ENCODE measurements at regions not wholly inside any gene's neighbourhood (a gene's known extent, or its start where the extent isn't known, plus 50 kb on each side); places are given as distances from the start of the nearest gene placed in this dataset.

DNA sequence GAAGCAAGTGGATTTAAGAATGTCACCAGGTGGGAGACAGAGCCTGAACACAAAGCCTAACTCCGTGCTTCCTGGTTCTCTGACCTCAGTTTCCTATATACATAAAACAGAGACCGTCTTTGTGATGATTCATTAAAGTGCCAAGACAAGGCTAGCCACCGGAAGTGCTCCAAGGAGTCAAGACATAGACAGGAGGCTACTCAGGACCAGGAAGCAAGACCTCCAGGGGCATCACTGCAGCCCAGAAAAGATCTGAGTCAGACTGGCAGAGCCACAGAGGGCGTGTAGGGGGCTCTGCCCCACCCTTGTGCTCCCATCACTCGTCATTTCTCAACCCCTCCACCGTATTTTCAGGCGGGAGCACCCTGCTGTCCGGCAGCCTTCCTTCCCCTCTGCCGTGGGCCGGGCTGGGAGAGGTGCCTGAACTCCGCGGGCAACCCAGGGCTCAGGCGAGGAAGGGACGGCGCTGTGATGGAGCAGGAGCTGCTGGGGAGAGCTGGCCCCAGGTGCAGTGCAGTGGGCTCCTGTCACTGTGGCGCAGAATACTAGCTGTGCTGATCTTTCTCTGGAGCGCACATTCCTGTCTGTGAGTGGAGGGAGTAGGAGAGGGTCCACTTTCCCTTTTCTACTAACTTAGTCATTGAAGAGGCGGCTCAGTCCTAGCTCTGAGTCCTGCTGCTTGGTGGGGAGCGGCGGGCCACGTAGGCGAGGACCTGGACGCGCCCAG, 134.7 kb upstream of the GPR12 start:
- DNase-seq (ENCODE audit: low read depth), result no peak
- CTCF ChIA-PET, result interaction anchor here (1.4 kb wide), 1 partner anchor 22 kb away, joined by 3 read pairs; no protein-coding TSS in a partner anchor
- no peak for TF ChIP-seq CTCF (IDR thresholded peaks at IDR 0.05; ENCODE audit: insufficient read depth, low read depth, low read length)

DNA sequence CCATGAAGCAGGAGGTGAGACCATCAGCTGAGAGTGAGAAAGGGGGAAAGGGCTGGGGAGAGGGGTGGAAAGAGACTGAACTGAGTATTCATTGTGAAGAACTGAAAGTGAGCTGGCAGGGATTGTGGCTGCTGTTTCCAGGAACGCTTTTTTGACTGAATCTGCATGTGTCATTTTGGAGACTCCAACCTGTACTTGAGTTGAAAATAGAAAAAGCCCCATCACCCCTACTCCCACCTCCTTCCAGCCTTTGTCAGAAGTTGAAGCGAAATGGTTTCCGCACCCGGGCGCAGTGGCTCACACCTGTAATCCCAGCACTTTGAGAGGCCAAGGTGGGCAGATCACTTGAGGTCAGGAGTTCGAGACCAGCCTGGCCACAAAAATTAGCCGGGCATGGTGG, 128.0 kb upstream of the GPR12 start:
- CTCF ChIA-PET, result interaction anchor here (2.5 kb wide), 1 partner anchor 16 kb away, joined by 11 read pairs; no protein-coding TSS in a partner anchor
- no peak for TF ChIP-seq CTCF (IDR thresholded peaks at IDR 0.05; ENCODE audit: insufficient read depth, low read depth, low read length)
- DNase-seq (ENCODE audit: low read depth), result no peak
- Histone ChIP-seq H3K27me3 (ENCODE audit: control insufficient read depth, insufficient read depth, low read length) (peaks cover 4% of the 10 kb centered on the region), H3K36me3 (ENCODE audit: control insufficient read depth, insufficient read depth, low read length) (no peaks in the 10 kb centered on the region), H3K4me3 (ENCODE audit: low read depth, low read length) (no peak overlapping the region)
- POLR2A ChIA-PET, result no interaction called here

More for the DNA sequence above, 134.7 kb upstream of the GPR12 start:
- Histone ChIP-seq H3K4me3 (ENCODE audit: low read depth, low read length) (no peak overlapping the region), H3K36me3 (ENCODE audit: control insufficient read depth, insufficient read depth, low read length) (no peaks in the 10 kb centered on the region), H3K27me3 (ENCODE audit: control insufficient read depth, insufficient read depth, low read length) (peaks cover 1% of the 10 kb centered on the region; the same call in 1 of the 2 replicates)
- POLR2A ChIA-PET, result no interaction called here

- TF ChIP-seq CTCF (IDR thresholded peaks at IDR 0.05; ENCODE audit: insufficient read depth, low read depth, low read length), result no peak
- ChIA-PET POLR2A (no interaction called here), CTCF (interaction anchor here (0.7 to 2.5 kb wide), 3 partner anchors 14 to 49 kb away, joined by 3 to 11 read pairs (median 4); no protein-coding TSS in a partner anchor)
- no peak overlapping the region for H3K4me3 ChIP-seq (ENCODE audit: low read depth, low read length)
- H3K27me3 ChIP-seq (ENCODE audit: control insufficient read depth, insufficient read depth, low read length), result peaks cover 4% of the 10 kb centered on the region
- DNase-seq (ENCODE audit: low read depth), result no peak
- H3K36me3 ChIP-seq (ENCODE audit: control insufficient read depth, insufficient read depth, low read length), result no peaks in the 10 kb centered on the region
These were observed 127.0 kb upstream of the GPR12 start for GRCh38 chr13:26887594-26887993.

DNA sequence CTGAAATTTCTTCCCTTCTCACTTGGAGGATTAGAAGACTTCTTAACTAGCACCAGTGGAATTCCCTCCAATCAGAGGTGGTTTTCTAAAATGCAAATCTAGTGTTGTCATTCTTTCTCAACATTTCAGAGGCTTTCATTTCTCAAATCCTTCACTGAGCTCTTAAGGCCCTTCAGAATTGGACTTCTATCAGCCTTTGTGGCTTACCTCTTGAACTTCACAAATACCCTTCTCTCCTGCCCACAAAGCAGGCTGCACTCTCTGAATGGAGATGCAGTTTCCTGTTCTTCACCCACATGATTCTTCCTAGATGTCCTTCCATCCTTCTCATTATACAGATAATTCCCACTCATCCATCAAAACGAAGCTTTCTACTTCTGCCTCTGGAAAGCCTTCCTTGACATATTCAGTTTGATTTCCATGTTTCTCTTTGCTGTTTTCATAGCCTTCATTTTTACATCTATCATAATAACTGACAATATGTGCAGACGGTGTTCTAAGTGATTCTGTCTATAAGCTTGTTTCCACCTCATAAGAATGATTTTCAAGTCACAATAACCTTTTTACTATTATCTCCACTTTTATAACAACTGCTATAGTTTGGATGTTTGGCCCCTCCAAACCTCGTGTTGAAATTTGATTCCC, 123.1 kb upstream of the GPR12 start:
- no peak for DNase-seq (ENCODE audit: low read depth)
- H3K36me3 ChIP-seq (ENCODE audit: control insufficient read depth, insufficient read depth, low read length), result no peaks in the 10 kb centered on the region
- no peak overlapping the region for H3K4me3 ChIP-seq (ENCODE audit: low read depth, low read length)
- TF ChIP-seq CTCF (IDR thresholded peaks at IDR 0.05; ENCODE audit: insufficient read depth, low read depth, low read length), result no peak
- CTCF ChIA-PET, result interaction anchor here (1.1 kb wide), 1 partner anchor 11 kb away, joined by 4 read pairs; no protein-coding TSS in a partner anchor
- H3K27me3 ChIP-seq (ENCODE audit: control insufficient read depth, insufficient read depth, low read length), result peaks cover 4% of the 10 kb centered on the region
- POLR2A ChIA-PET, result no interaction called here

GRCh38 chr13:26882731-26883130, 122.1 kb upstream of the GPR12 start:
- CTCF ChIA-PET, result interaction anchor here (0.7 kb wide), 1 partner anchor 10 kb away, joined by 3 read pairs; no protein-coding TSS in a partner anchor
- DNase-seq (ENCODE audit: low read depth), result no peak

More at GRCh38 chr13:26882731-26883130, 122.1 kb upstream of the GPR12 start:
- H3K27me3 ChIP-seq (ENCODE audit: control insufficient read depth, insufficient read depth, low read length), result peaks cover 4% of the 10 kb centered on the region
- POLR2A ChIA-PET, result no interaction called here
- H3K36me3 ChIP-seq (ENCODE audit: control insufficient read depth, insufficient read depth, low read length), result no peaks in the 10 kb centered on the region
- TF ChIP-seq CTCF (IDR thresholded peaks at IDR 0.05; ENCODE audit: insufficient read depth, low read depth, low read length), result no peak
- H3K4me3 ChIP-seq (ENCODE audit: low read depth, low read length), result no peak overlapping the region
